ENCODE measurements at regions not wholly inside any gene's neighbourhood (a gene's known extent, or its start where the extent isn't known, plus 50 kb on each side); places are given as distances from the start of the nearest gene placed in this dataset.

- no peak for DNase-seq
Measured at GRCh38 chr17:73694491-73694890, 50.2 kb upstream of the SDK2 start.

- DNase-seq, result no peak
Measured at GRCh38 chr17:73695035-73695738, 50.9 kb upstream of the SDK2 start.

GRCh38 chr17:73696251-73696650, 52.0 kb upstream of the SDK2 start:
- DNase-seq, result no peak

- no peak for DNase-seq
Measured at GRCh38 chr17:73697872-73698271, 53.6 kb upstream of the SDK2 start.

- DNase-seq, result no peak
Measured at GRCh38 chr17:73698966-73699365, 54.7 kb upstream of the SDK2 start.

GRCh38 chr17:73701701-73702100, 57.5 kb upstream of the SDK2 start:
- DNase-seq, result no peak

- DNase-seq, result no peak
Measured at GRCh38 chr17:73703192-73703591, 58.9 kb upstream of the SDK2 start.

GRCh38 chr17:73703917-73704316, 59.7 kb upstream of the SDK2 start:
- no peak for DNase-seq

- no peak for DNase-seq
Measured at GRCh38 chr17:73705594-73705993, 61.3 kb upstream of the SDK2 start.

GRCh38 chr17:73706428-73706827, 62.2 kb upstream of the SDK2 start:
- DNase-seq, result no peak

- DNase-seq, result no peak
Measured at GRCh38 chr17:73706858-73707257, 62.6 kb upstream of the SDK2 start.

GRCh38 chr17:73707358-73707757, 63.1 kb upstream of the SDK2 start:
- no peak for DNase-seq

GRCh38 chr17:73710095-73710592, 65.9 kb upstream of the SDK2 start:
- DNase-seq, result peak; percentile 74 to 80 (median 80)

GRCh38 chr17:73711184-73711583, 66.9 kb upstream of the SDK2 start:
- DNase-seq, result peak; percentile 23 to 53 (median 34)

GRCh38 chr17:73711916-73712315, 67.7 kb upstream of the SDK2 start:
- no peak for DNase-seq

- no peak for DNase-seq
Measured at GRCh38 chr17:73713136-73713535, 68.9 kb upstream of the SDK2 start.

GRCh38 chr17:73715769-73716168, 71.5 kb upstream of the SDK2 start:
- no peak for DNase-seq

- DNase-seq, result no peak
Measured at GRCh38 chr17:73717690-73718089, 73.4 kb upstream of the SDK2 start.

- no peak for DNase-seq
Measured at GRCh38 chr17:73718362-73718761, 74.1 kb upstream of the SDK2 start.

- peak in 2 of 3 donors; percentile 35 to 47 for DNase-seq
Measured at GRCh38 chr17:73718912-73719311, 74.7 kb upstream of the SDK2 start.

- DNase-seq, result no peak
Measured at GRCh38 chr17:73719588-73720071, 75.4 kb upstream of the SDK2 start.

- no peak for DNase-seq
Measured at GRCh38 chr17:73720187-73720834, 76.1 kb upstream of the SDK2 start.

GRCh38 chr17:73722165-73722564, 77.9 kb upstream of the SDK2 start:
- no peak for DNase-seq

- no peak for DNase-seq
Measured at GRCh38 chr17:73723317-73723716, 79.1 kb upstream of the SDK2 start.

Measured in suppressor macrophage treated with lipopolysaccharide for 1 hour (primary cell).